DMS53 (cell line): ENCODE measurements at regions not wholly inside any gene's neighbourhood (a gene's known extent, or its start where the extent isn't known, plus 50 kb on each side); places are given as distances from the start of the nearest gene placed in this dataset.

Source experiments
- DNase-seq: peaks from one replicate; lab custom pipeline; 2025; lab: John Stamatoyannopoulos, UW

DNA sequence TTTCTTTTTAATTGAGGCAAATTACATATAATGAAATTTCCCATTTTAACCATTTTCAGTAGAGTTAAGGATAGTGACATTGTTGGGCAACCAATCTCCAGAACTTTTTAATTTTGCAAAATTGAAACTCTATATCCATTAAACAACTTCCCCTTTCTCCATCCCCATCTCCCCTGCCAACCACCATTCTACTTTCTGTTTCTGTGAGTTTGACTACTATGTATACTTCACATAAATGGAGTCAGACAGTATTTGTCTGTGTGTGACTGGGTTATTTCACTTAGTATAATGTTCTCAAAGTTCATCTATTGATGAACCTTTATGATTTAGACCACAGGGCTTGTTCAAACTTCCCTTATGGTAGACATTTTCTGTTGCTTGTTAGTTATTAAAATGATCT is 364.5 kb upstream of the MAD2L1 start:
- no peak for DNase-seq

GRCh38 chr4:120418146-120418545 is 351.5 kb upstream of the MAD2L1 start:
- DNase-seq, result no peak

DNA sequence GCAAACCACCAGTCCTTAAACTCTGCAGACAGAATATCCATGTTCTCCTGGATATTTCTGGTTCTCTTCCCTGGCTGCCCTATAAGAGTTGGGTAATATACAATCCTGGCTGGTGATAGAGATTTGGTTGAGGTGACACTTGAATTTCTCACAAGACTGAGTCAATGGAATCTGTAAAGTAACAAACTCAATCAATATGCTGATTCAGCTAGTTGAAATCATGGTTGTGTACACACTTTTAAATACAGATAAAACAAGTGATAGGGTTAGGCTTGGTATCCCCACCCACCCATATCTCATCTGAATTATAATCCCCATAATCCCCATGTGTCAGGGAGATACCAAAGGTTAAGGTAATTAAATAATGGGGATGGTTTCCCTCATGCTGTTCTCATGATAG is 349.2 kb upstream of the MAD2L1 start:
- DNase-seq, result no peak

DNA sequence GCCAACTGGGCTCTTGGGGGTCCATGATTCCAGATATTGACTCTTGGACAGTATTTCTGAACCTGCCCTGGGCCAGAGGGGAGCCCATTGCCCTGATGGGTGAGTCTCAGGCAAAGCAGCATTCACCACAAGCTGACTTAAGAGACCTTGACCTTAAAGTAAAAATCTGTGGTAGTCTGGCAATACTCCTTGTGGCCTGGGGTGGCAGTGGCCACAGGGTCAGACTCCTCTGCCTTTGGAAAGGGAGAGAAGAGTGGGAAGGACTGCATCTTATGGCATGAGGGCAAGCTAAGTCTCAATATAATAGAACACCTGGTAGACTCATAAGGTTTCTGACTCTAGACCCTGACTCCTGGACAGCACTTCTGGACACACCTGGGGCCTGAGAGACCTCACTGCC is 340.3 kb upstream of the MAD2L1 start:
- peak; percentile 0 for DNase-seq

GRCh38 chr4:120403296-120403695 is 336.6 kb upstream of the MAD2L1 start:
- no peak for DNase-seq

DNA sequence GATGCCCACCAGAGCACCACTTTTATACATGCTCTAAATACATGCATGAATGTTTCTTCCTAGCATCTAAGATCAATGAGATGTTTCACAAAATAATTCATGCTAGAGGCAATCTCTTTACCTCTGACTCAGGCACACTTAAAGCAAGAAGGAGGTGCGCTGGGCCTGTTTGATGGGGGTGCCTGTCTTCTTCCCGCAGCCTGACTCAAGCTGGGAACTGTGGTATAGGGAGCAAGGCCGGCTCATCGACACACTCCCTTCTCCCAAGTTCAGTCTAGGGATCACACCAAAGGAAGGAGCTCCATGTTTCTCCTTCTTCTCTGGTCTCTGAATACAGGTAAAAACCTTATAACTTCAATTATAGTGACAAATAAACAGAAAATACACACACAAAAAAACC is 333.8 kb upstream of the MAD2L1 start:
- no peak for DNase-seq

GRCh38 chr4:120399826-120400225 is 333.2 kb upstream of the MAD2L1 start:
- DNase-seq, result no peak

GRCh38 chr4:120395746-120396145 is 329.1 kb upstream of the MAD2L1 start:
- no peak for DNase-seq

DNA sequence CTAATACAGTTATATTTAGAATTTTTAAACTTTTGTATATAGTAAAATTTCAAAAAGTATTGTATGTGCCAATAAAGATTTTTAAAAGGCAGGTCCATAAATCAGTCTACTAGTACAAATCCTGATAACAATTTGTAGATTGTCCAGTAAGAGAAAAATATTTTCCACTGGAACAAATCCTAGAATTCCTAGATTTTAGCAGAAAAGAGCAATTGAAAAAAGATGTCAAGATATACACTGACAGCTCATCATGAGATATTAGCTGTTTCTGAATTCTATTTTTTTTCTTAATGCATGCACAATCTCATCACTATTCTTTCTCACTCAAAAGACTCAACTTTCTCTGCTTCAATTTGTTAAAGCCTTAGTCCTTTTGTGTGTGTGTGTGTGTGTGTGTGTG is 289.2 kb upstream of the MAD2L1 start:
- DNase-seq, result no peak

GRCh38 chr4:120354381-120354780 is 287.7 kb upstream of the MAD2L1 start:
- no peak for DNase-seq

DNA sequence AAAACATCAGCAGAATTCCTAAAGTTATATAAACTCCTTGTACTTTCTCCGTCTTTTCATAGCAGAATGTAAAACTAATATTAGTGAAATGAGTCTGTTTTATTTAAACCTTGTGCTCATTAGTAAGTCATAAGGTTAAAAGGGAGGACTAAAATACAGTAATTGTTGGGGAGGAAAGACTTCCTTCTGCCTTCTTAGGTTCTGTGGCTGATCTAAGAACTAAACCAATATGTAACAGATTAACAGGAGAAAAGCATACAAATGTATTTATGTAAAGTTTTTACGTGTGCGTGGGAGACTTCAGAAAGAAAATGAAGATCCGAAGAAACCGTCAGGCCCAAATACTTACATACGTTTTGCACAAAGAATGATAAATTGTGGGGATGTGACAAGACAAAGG is 286.6 kb upstream of the MAD2L1 start:
- DNase-seq, result no peak

DNA sequence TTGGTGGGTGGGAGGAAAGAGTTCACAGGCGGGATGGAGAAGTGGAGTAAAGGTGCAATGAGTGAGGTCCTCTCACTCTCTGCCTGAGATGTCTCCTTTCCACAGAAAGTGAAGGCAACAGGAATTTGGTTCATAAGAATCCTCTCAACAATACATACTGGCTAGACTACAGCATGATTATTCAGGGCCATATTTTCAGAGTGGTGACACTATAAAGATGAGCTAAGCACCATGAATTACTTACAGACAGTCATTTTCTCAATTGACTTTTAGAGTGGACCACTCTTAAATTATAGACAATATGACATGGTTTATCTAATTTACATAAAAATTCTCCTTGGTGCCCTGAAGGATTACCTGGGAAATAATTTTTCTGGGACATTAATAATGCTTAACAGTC is 286.1 kb upstream of the MAD2L1 start:
- DNase-seq, result no peak

GRCh38 chr4:120348948-120349347 is 282.3 kb upstream of the MAD2L1 start:
- no peak for DNase-seq

GRCh38 chr4:120348521-120348920 is 281.9 kb upstream of the MAD2L1 start:
- DNase-seq, result no peak

GRCh38 chr4:120331486-120332370 is 265.1 kb upstream of the MAD2L1 start:
- peak; percentile 53 for DNase-seq

- DNase-seq, result no peak
These were observed 262.7 kb upstream of the MAD2L1 start for GRCh38 chr4:120329386-120329785.

DNA sequence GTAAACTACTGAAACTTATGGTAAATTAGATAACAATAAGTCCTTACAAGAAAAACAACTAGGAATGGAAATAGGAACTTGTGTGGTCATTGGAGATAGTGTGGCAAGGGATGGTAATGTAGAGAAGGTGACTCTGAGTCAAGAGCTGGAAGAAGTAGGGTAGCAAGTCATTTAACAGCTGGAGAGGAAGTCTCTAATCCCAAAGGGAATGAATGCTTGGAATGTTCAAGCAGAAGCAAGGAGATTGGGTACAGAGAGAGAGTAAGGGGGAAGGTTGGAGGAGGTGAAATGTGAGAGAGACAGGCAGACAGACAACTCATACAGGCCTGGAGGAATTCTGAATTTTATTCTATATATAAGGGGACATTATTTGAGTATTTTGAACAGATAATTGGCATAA is 260.6 kb upstream of the MAD2L1 start:
- DNase-seq, result no peak

DNA sequence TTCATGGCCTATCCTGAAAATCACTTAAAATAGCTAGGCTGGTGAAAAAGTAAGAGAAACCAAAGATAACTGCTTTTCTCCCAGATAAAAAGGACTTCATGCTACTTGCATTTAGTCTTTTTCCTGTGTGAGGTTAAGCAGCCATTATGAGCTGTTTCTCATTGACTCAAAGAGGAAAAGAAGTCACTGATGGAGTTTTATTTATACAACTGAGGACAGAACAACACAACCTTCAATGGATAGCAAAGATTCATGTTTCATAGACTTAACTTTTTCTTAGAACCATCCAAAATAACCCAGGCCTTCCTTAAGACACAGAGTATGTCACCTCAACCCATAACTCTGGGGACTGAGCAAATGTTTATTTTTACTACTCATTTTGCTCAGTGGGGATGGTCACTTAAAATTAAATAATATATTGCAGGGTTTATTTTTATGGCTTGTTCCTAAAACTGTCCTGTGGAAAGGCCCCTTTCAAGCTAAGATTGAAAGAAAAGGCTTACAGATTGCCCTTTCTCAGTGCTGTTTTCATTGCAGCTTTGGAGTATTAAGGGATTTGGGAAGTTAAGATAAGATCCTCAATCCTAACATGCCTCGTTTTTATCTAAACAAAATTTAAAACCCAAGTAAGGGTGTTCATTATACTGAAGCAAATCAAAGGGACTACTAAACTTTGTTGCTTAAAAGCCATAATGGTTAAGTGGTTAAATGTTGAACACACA is 252.6 kb upstream of the MAD2L1 start:
- no peak for DNase-seq

DNA sequence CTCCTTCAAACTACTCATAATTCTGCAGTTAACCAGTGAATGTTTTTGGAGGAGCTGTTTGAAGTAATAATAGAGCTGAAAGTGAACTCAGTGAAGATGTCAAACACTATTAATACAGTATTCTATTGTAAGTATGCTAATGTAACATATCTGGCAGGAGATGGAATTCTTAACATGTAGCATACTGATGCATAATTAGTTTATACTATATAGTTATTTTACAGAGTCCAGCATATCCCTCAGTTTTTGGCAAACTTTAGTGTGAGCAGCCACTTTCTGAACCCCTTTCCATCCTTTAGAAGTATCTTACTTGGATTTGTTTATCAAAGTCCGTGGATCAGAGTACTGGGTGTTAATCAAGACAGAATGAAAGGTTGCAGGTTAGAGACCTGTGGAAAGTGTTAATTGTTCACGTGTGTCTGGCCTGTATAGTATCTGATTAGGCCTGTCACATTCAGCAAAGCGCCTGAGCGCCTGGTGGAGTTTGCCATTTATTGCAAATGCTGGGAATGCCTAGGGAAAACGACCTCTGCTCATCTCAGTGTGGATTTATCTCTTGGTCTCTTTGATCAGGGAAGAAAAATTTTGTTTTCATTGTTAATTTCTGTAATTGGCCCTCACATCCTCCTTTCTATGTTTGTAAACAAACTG is 251.7 kb upstream of the MAD2L1 start:
- no peak for DNase-seq

GRCh38 chr4:120317713-120318112 is 251.1 kb upstream of the MAD2L1 start:
- no peak for DNase-seq

DNA sequence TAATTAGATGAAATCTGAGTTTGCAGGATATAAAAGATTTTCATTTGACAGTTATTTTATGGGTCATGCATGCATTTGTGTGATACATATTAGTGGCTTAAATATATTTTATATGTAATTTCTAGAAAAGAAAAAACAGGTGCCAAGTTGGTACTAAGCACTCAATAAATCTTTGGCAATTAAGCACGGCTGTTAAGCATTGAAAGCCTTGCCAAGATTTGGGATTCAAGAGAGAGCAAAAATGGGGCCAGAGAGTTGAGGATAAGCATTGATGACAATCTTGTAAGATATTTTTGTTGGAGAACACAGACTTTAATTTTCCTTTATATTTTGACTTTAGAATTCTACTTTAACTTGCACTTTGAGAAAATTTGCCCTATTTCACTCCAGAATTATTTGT is 249.8 kb upstream of the MAD2L1 start:
- DNase-seq, result no peak

- no peak for DNase-seq
These were observed 248.3 kb upstream of the MAD2L1 start for GRCh38 chr4:120314969-120315368.

DNA sequence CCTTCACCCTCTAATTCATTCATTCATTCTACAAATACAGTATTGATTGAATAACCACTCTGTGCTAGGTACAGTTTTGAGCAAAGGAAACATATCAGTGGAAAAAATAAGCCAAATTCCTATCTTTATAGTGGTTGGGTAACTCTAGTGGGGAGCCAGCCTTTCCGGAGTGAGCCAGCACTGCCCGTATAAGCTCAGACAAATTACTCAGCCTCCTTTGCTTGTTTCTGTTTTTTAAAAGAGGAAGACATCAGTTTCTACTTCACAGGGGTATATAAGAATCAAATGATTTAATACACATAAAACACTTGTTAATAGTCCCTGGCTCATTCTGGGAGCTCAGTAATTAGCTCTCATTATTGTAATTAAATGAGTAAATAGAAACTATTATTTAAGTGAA is 238.2 kb upstream of the MAD2L1 start:
- no peak for DNase-seq
